ENCODE measurements at regions not wholly inside any gene's neighbourhood (a gene's known extent, or its start where the extent isn't known, plus 50 kb on each side); places are given as distances from the start of the nearest gene placed in this dataset.
A peak's percentile ranks its signal among the peaks of the same experiment; 100 is the strongest.

DNA sequence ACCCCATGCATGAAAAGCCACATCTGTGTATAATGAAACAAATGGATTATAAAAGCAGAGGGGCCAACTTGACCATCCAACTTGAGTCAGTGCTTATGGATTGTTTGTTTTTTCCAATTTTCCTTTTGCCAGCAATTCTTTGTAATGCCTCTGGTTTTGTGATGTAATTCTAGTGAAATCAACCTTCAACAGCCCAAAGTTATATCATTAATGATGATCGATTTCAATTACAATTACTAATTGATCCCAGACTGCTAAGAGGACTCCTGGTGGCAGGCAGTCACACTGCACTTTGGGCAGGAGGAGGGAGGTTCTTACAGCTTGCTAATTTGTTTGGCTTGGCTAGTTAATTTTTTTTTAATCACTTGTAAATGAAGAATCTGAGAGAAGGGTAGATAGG is 552.3 kb downstream of the NUF2 start:
- DNase-seq (ENCODE audit: low read depth, low spot score) = peak; percentile 2
- in situ Hi-C loops (cut with HindIII; ENCODE audit: low pct_unique_long_range_greater_than_20kb, low sequenced_read_pairs) = no loop called here

DNA sequence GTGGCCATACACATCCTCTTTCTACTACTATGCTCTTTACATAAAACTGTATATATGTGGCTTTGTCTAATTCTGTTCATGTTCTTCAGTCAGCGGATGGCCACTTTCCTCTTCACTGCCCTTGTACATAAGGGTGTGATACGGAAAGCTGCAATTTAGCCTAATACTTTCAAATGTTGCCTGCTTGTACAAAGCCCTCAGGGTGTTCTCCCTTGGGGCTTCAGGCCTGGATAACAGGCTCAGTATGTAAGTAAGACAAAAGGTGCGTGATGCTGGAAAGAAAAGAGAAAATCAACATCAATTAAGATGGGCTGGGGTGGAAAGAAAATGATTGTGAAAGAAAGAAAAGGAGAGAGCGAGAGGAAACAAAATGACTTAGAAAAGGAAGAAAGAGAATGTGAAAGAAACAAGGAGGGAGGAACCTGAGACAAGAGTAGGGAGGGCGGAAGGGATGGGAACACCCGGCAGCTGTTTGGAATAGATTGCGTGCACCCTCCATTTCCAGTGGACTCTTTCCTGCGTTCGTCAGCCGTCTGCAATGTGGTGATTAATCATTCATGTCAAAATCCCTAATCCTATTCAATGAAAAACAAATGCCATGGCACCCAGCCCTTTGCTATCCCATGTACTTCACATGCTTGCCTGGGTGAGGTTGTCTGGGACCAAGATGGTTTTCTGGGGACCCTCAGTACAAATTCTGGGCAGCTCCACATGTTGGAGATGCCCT is 553.6 kb downstream of the NUF2 start:
- in situ Hi-C loops (cut with HindIII; ENCODE audit: low pct_unique_long_range_greater_than_20kb, low sequenced_read_pairs) = no loop called here
- DNase-seq (ENCODE audit: low read depth, low spot score) = no peak

GRCh38 chr1:163875927-163876320 is 554.2 kb downstream of the NUF2 start:
- in situ Hi-C loops (cut with HindIII; ENCODE audit: low pct_unique_long_range_greater_than_20kb, low sequenced_read_pairs) = no loop called here
- DNase-seq (ENCODE audit: low read depth, low spot score) = no peak

- DNase-seq (ENCODE audit: low read depth, low spot score) = no peak
Observed at GRCh38 chr1:163876546-163876945, 554.8 kb downstream of the NUF2 start.

GRCh38 chr1:163877016-163877415 is 555.3 kb downstream of the NUF2 start:
- in situ Hi-C loops (cut with HindIII; ENCODE audit: low pct_unique_long_range_greater_than_20kb, low sequenced_read_pairs) = no loop called here
- no peak for DNase-seq (ENCODE audit: low read depth, low spot score)

More at GRCh38 chr1:163876546-163876945, 554.8 kb downstream of the NUF2 start:
- in situ Hi-C loops (cut with HindIII; ENCODE audit: low pct_unique_long_range_greater_than_20kb, low sequenced_read_pairs) = no loop called here

DNA sequence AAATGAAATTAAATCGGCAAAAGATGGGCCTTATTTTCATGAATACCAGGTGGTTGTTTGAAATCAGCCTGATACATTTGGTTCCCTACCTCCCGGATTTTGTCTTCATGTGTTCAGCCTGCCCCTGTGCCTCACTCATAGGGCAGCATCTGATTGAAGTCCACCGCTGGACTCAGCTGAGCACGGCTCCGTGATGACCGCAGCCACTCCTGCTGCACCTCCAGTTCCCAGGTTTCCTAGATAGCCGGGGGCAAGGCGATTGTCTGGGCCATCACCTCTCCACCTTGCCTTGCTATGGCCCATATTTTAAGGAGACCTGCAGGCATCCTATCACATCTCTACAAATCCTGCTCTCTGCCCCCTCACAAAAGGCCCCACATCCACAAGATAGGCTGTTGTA is 563.8 kb downstream of the NUF2 start:
- in situ Hi-C loops (cut with HindIII; ENCODE audit: low pct_unique_long_range_greater_than_20kb, low sequenced_read_pairs) = no loop called here
- no peak for DNase-seq (ENCODE audit: low read depth, low spot score)

DNA sequence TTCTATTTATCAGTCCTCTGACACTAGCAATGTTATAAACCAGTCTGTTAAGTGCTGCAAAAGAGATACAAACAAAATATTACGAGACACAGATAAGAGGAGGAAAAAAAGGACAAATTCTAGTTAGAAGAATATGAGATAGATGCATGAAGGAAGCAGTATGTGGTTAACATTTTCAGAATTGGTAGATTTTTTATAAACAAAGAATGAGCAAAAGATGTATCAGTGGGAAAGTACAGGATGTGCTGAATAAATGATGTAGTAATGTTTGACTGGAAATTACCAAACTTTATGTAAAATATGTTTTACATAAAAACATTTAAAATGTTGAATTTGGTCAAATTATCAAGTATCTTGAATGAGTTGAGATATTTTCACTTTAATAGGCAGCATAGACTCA is 574.2 kb downstream of the NUF2 start:
- no peak for DNase-seq (ENCODE audit: low read depth, low spot score)
- in situ Hi-C loops (cut with HindIII; ENCODE audit: low pct_unique_long_range_greater_than_20kb, low sequenced_read_pairs) = no loop called here

GRCh38 chr1:163897412-163898155 is 575.8 kb downstream of the NUF2 start:
- in situ Hi-C loops (cut with HindIII; ENCODE audit: low pct_unique_long_range_greater_than_20kb, low sequenced_read_pairs) = no loop called here
- DNase-seq (ENCODE audit: low read depth, low spot score) = peak; percentile 9

DNA sequence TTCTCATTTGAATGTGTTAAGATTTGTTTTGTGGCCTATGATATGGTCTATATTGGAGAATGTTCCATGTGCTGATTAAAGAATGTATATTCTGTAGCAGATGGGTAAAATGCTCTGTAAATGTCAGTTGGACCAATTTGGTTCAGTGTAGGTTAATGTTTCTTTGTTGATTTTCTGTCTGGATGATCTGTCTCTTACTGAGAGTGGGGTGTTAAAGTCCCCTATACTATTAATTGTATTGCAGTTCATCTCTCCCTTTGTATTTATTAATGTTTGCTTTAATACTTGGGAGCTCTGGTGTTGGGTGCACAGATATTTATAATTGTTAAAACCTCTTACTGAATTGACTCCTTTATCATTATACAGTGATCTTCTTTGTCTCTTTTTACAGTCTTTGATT is 584.5 kb downstream of the NUF2 start:
- in situ Hi-C loops (cut with HindIII; ENCODE audit: low pct_unique_long_range_greater_than_20kb, low sequenced_read_pairs) = no loop called here
- no peak for DNase-seq (ENCODE audit: low read depth, low spot score)

- DNase-seq (ENCODE audit: low read depth, low spot score) = no peak
- in situ Hi-C loops (cut with HindIII; ENCODE audit: low pct_unique_long_range_greater_than_20kb, low sequenced_read_pairs) = no loop called here
Observed at GRCh38 chr1:163912170-163912884, 590.6 kb downstream of the NUF2 start.

DNA sequence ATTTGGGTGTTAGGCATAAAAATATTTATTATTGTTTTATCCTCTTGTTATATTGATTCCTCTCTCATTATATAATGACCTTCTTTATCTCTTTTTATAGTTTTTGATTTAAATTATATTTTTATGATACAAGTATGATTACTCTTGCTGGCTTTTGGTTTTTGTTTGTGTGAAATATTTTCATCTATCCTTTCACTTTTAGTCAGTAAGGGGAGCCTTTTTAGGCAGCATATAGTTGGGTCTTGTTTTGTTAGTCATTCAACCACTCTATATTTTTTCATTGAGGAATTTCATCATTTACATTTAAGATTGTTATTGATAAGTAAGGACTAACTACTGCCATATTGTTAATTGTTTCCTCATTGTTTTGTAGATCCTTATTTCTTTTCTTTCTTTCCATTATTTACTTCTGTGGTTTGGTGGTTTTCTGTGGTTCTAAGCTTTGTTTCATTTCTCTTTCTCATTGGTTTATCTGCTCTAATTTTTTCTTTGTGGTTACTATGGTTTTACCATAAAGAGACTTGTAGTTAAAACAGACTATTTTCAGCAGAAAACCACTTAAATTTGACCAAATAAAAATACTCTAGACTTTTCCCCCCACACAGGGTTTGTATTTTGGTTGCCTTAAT is 593.1 kb downstream of the NUF2 start:
- DNase-seq (ENCODE audit: low read depth, low spot score) = no peak
- in situ Hi-C loops (cut with HindIII; ENCODE audit: low pct_unique_long_range_greater_than_20kb, low sequenced_read_pairs) = no loop called here

DNA sequence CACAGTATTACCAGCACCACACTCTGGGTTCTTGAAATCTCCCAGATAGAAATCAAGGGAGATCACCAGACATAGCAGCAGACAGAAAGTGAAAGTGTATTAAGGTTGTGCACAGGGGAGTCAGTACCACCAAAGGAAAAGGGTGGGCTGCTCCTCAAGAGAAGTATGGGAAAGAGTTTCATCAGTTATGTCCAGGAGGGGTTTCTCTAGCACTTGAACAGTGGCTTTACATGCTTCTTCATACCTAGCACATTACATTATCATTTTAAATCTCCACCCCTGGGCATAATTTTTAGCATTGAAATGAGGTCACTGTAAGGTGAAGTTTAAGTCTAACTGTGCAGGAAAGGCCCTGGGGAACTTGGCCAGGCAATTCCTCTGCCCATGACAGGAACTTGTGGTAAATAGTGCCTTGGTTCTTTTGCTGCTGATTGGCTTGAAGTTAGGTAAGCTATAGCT is 601.0 kb downstream of the NUF2 start:
- in situ Hi-C loops (cut with HindIII; ENCODE audit: low pct_unique_long_range_greater_than_20kb, low sequenced_read_pairs) = no loop called here
- no peak for DNase-seq (ENCODE audit: low read depth, low spot score)

GRCh38 chr1:163924041-163924440 is 602.3 kb downstream of the NUF2 start:
- DNase-seq (ENCODE audit: low read depth, low spot score) = no peak
- in situ Hi-C loops (cut with HindIII; ENCODE audit: low pct_unique_long_range_greater_than_20kb, low sequenced_read_pairs) = no loop called here

DNA sequence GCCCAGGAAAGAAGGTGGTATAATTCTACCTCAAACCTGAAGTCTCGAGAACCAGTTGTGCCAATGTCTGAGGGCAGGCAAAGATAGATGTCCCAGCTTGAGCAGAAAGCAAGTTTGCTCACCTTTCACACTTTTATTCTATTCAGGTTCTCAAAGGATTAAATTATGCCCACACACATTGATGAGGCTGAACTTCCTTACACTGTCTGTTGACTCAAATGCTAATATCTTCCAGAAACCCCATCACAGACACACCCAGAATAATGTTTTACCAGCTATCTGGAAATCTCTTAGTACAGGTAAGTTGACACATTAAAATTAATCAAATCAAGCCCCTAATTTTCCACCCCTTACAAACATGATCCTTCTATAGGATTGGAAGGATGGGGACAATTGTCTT is 605.7 kb downstream of the NUF2 start:
- DNase-seq (ENCODE audit: low read depth, low spot score) = no peak
- in situ Hi-C loops (cut with HindIII; ENCODE audit: low pct_unique_long_range_greater_than_20kb, low sequenced_read_pairs) = no loop called here

- in situ Hi-C loops (cut with HindIII; ENCODE audit: low pct_unique_long_range_greater_than_20kb, low sequenced_read_pairs) = no loop called here
- DNase-seq (ENCODE audit: low read depth, low spot score) = no peak
Observed at GRCh38 chr1:163928069-163928468, 606.3 kb downstream of the NUF2 start.

DNA sequence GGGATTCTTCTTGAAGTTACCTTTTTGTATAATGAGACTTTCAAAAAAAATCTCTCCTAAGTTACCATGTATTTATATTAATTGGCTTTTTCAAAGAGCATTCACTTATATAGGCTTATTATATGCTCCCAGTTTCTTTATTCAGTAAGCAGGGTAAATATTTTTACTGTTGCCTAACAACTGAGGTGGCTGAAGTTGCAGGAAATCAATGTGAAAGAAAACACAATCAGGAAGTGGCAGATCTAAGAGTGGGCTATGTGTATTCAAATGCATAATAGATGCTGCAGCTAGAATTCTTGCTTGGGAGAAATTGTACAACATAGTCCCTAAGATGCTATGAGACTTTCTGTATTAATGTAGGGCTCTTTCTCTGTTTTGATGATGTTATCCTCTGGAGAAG is 606.9 kb downstream of the NUF2 start:
- DNase-seq (ENCODE audit: low read depth, low spot score) = no peak
- in situ Hi-C loops (cut with HindIII; ENCODE audit: low pct_unique_long_range_greater_than_20kb, low sequenced_read_pairs) = no loop called here

- in situ Hi-C loops (cut with HindIII; ENCODE audit: low pct_unique_long_range_greater_than_20kb, low sequenced_read_pairs) = no loop called here
- no peak for DNase-seq (ENCODE audit: low read depth, low spot score)
Observed at GRCh38 chr1:163932901-163933300, 611.1 kb downstream of the NUF2 start.

- in situ Hi-C loops (cut with HindIII; ENCODE audit: low pct_unique_long_range_greater_than_20kb, low sequenced_read_pairs) = no loop called here
- no peak for DNase-seq (ENCODE audit: low read depth, low spot score)
Observed at GRCh38 chr1:163933437-163933836, 611.7 kb downstream of the NUF2 start.
